ENCODE measurements at regions not wholly inside any gene's neighbourhood (a gene's known extent, or its start where the extent isn't known, plus 50 kb on each side); places are given as distances from the start of the nearest gene placed in this dataset.
"Not testable (repeated sequence)": the region's sequence is repeated elsewhere in the genome, so short reads cannot be mapped to it uniquely, and the experiment has no call there.

DNA sequence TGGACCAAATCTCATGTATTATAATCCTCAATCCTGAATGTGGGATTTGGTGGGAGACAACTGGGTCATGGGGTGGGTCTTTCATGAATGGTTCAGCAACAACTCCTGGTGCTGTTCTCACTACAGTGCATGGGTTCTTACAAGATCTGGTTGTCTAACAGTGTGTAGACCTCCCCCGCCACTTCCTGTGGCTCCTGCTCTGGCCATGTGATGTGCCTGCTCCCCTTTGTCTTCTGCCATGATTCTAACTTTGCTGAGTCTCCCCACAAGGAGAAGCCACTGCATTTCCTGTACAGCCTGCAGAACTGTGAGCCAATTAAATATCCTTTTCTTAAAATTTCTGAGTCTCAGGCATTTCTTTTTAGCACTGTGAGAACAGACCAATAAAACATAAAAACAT is 557.5 kb downstream of the GOLGA6L6 start:
- FAIRE-seq: no peak

DNA sequence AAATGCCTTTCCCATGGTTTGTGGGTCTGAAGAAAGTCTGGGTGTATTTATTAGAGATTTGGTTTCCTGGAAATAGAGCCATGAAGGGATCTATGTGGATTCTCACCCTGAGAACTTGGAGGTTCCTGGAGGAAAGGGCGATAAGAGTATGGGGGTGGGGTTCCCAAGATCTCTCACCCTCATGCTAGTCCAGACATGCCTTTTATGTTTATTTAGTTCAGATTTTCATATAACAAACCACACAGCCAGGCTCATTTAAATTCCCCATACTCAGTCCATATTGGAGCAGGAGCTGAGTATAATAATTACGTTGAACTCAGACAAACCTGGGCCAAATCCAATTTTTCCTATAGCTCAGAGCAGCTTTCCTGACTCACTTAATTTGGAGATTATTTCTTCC is 566.6 kb downstream of the GOLGA6L6 start:
- FAIRE-seq: no peak

DNA sequence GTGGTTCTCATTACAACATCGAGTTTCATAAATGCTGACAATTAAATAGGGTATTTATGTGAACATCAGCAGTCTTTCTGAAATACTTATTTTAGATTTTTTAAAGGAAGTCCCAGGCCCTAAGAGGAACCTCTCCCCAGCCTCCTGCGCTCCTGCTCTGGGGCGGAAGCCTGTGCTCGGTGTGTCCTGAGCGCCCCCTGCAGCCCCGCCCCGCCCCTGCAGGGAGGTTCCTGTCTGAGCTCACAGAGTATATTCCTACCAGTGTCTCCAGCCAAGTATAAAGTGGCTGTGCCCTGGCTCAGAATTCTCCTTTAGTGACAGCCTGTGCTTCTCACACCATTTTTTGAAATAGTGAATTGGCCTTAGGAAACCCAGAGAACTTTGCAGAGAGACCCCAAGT is 567.9 kb downstream of the GOLGA6L6 start:
- no peak for FAIRE-seq

DNA sequence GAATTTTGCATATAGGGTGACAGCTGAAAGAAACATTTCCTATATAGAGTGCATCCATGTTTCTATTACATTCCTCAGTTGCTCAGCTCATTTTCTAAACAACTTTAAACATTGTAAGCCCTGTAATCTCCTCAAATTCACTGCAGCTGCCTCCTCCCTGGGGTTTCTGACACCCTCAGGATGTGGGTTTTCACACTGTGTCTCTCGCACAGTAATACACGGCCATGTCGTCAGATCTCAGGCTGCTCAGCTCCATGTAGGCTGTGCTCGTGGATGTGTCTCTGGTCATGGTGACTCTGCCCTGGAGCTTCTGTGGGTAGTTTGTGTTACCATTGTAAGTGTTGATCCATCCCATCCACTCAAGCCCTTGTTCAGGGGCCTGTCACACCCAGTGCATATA is 569.0 kb downstream of the GOLGA6L6 start:
- not testable (repeated sequence) for FAIRE-seq

DNA sequence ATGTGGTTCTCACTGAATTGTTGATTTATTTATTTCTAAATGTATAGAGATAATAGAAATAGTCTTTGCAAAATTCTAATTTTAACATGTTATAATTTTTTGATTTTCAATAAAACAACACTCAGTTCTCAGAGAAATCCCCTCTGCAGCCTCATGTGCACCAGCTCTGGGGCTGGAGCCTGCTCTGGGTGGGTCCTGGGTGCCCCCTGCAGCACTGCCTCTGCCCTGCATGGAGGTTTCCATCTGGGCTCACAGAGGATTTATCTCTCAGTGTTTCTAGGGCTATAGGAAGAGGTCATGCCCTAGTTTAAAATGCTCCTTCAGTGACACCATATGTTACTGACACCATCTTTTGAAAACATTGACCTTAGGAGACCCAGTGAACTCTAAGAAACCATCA is 576.0 kb downstream of the GOLGA6L6 start:
- FAIRE-seq: not testable (repeated sequence)

DNA sequence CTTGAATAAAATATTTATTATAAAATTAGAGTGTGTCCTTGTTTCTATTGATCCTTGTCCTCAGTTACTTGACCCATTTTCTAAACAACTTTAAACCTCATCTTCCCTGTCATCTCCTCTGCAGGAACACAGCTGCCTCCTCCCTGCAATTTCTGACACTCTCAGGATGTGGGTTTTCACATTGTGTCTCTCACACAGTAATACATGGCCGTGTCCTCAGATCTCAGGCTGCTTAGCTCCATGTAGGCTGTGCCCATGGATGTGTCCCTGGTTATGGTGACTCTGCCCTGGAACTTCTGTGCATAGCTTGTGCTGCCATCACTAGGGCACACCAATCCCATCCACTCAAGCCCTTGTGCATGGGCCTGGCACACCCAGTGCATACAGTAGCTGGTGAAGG is 577.1 kb downstream of the GOLGA6L6 start:
- FAIRE-seq: not testable (repeated sequence)

DNA sequence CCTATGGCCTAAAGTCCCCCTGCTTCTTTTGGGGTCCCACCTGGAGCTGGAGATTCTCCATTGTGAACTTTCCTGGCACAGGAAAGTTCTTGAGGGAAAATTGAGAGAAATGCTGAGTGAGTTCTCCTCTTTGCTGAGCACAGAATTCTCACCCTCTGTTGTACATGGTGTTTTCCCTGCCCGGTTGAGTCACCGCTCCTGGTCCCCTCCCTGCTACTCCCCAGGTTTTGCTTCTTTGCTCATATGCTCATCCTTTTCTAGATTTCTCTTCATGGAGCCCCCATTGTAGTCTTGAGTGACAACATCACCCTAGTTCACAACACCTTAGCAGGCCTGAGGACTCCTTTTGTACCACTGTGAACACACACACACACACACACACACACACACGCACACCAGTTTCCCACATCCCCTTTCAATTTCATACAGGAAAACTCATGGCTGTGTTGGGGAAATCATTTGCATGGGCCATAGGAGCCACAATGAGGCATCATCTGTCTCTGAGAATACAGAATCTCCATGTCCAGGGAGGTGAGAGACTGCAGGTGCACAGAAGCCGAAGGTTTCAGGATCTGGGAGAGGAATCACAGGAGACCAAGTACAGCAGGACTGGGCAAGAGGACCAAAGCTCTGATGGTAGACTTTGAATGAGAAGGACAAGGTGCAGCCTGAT is 585.3 kb downstream of the GOLGA6L6 start:
- FAIRE-seq: no peak

DNA sequence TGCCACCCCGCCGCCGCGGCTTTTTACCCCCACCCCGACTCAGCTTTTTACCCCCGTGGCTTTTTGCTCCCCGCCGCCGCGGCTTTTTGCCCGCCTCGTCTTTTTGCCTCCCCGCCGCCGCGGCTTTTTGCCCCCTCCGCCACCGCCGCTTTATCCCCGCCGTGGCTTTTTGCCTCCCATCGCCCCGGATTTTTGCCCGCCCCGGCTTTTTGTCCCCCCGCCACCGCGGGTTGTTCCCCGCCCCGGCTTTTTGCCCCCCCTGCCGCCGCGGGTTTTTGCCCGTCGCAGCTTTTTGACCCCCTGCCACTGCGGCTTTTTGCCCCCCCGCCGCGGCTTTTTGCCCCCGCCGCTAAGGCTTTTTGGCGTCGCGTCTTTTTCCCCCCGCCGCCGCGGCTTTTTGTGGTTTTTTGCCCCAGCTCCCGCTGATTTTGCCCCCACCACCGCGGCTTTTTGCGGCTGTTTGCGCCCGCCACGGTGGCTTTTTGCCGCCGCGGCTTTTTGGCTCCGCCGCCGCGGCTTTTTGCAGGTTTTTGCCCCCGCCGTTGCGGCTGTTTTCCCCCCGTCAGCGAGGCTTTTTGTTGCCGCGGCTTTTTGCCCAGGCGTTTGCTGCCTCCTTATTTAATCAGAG is 597.2 kb downstream of the GOLGA6L6 start:
- no peak for FAIRE-seq

DNA sequence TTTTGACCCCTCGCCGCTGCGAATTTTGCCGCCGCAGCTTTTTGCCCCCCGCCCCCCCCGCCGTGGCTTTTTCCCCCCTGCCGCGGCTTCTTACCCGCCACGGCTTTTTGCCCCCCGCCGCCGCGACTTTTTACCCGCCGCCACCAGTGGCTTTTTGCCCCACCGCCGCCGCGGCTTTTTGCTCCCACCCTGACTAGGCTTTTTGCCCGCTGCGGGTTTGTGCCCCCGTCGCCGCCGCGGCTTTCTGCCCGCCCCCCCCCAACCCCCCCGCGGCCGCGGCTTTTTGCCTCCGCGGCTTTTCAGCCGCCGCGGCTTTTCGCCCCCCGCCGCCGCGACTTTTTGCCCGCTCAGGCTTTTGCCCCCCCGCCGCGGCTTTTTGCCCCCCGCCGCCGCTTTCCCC is 598.1 kb downstream of the GOLGA6L6 start:
- no peak for FAIRE-seq

DNA sequence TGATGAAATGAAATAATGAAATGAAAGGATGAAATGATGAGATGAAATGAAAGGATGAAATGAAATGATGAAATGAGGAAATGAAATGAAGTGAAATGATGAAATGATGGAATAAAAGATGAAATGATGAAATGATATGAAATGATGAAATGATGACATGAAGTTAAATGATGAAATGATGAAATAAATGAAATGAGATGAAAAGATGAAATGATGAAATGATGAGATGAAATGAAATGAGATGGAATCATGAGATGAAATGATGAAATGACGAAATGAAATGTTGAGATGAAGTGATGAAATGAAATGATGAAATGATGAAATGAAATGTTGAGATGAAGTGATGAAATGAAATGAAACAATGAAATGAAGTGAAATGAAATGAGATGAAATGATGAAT is 638.3 kb downstream of the GOLGA6L6 start:
- FAIRE-seq: not testable (repeated sequence)

DNA sequence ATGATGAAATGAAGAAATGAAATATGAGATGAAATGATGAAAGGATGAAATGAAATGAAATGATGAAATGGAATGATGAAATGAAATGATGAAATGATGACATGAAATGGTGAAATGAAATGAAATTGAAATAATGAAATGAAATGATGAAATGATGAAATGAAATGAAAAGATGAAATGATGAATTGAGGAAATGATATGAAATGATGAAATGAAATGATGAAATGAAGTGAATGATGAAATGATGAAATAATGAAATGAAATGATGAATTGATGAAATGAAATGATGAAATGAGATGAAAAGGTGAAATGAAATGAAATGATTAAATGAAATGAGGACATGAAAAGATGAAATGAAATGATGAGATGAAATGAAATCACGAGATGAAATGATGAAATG is 639.2 kb downstream of the GOLGA6L6 start:
- not testable (repeated sequence) for FAIRE-seq

DNA sequence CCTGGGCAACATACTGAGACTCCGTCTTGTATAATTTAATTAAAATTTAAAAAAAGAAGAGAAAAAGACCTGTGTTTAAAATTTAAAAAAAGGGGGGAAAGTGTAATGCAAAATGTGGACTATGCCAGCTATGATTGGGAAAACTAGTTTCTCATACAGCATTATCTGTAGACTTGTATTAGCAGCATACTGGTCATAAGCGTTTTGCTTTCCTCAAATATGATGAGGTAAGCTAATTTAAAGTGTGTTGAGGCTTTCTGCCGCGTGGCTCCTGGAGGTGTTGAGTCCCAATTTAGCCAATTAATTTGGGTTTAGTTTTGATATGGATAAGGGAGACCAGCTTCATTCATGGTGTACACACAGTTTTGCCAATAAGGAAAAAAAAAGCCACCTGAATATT is 640.2 kb downstream of the GOLGA6L6 start:
- not testable (repeated sequence) for FAIRE-seq

DNA sequence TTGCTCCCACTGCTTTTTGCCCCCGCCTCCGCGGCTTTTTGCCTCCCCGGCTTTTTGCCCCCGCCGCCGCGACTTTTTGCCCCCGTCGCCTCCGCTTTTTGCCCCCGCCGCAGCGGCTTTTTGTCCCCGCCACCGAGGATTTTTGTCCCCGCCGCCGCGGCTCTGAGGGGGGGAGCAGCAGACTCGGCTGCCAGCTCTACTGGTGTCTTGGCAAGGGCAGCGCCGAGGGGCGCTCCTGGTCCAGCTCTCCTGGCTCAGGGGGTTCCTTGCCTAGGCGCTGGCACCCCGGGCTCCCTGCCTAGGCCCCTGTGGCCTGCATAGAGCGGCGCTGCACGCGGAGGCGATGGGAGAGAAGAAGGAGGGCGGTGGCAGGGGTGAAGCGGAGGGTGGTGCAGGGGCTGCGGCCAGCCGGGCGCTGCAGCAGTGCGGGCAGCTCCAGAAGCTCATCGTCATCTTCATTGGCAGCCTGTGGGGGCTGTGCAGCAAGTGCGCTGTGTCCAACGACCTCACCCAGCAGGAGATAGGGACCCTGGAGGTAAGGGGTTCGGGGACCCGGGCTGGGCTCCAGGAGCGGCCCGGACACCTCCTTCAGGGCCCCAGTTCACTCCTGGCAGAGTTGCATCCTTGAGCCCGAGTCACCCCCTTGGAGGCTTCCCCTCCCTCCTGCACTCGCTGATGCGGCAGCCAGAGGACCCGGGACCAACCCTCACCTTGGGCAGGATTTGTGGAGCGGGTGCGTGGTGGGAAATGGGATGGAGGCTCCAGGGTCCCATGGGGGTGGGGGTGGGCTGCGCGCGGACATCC is 642.4 kb downstream of the GOLGA6L6 start:
- FAIRE-seq: no peak

DNA sequence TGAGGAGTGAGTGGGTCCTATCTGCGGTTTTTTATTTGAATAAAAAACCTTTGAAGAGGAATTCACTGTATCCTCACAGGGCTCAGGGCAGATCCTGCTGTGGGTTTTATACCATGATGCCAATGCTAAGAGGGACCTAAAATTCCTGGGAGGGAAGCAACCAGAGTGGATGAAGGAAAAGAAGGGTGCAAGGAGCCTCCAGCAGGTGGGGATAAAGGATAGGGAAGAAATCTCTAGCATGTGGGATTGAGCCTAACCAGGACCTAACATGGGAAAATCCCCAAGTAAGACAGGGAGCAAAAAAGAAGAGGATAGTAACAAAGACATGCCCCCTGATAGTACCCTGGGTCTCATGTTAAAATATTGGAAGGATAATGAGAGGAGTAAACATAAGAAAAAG is 652.8 kb downstream of the GOLGA6L6 start:
- FAIRE-seq: not testable (repeated sequence)

DNA sequence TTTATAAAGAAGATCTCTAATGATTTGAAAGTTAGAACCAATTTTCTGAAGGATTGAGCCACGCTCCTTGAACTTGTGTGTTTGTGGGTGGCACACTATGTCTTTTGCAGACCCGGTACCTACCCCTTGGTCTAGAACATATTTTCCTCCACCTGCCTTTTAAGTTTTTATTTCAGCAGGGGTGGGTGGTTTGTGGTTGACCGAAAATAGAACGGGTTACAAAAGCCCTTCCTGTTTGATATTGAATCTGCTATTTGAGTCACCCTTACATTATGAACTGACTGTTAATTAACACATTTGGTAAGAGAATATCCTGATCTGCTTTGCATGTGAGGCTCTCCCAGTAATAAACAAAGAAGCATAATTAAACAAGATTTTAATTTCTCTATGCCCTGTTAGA is 697.5 kb downstream of the GOLGA6L6 start:
- not testable (repeated sequence) for FAIRE-seq

Measured in islet of Langerhans (tissue), 1 donor.